IMR-90 (cell line): ENCODE measurements at regions not wholly inside any gene's neighbourhood (a gene's known extent, or its start where the extent isn't known, plus 50 kb on each side); places are given as distances from the start of the nearest gene placed in this dataset.

Source experiments
- ATAC-seq: fragments of 200-7000 bp; cut with Tn5 transposase; 2 replicates; pipeline ENCODE4 v1.9.1; 2020; ENCODE audit warnings: low read depth, mild to moderate bottlenecking, moderate library complexity
- BruUV-seq: library from RNA; stranded (reverse); fragments of 400-500 nt; replicated peaks from 2 replicates; lab custom pipeline; 2021; lab: Mats Ljungman, UMichigan
- CTCF ChIA-PET: fragments of 300-600 bp; formaldehyde crosslinking; extraction: SDS; loops from one replicate; lab custom pipeline; 2021; ENCODE audit warnings: antibody characterized with exemption; lab: Yijun Ruan, JAX
- POLR2A ChIA-PET: fragments of 300-600 bp; sonication (Branson Sonifier 250); formaldehyde crosslinking; loops from one replicate; lab custom pipeline; 2022; ENCODE audit warnings: antibody characterized with exemption; ENCODE audit not compliant: unreplicated experiment; lab: Charles Lee
- DNase-seq: peaks from one replicate; pipeline ENCODE4 v3.0.0; 2013
- H2AFZ ChIP-seq: replicated peaks from 2 replicates; pipeline ENCODE3; 2013; ENCODE audit warnings: low read length, mild to moderate bottlenecking; ENCODE audit not compliant: poor library complexity
- H2AK5ac ChIP-seq: 2 replicates; pipeline ENCODE4 v1.6.1; 2013; ENCODE audit warnings: low read depth, low read length, inconsistent platforms
- H2AK9ac ChIP-seq: replicated peaks from 2 replicates; pipeline ENCODE3; 2013; ENCODE audit warnings: mild to moderate bottlenecking, low read depth, low read length, moderate library complexity; ENCODE audit not compliant: poor library complexity
- H2BK120ac ChIP-seq: 2 replicates; pipeline ENCODE4 v1.6.1; 2013; ENCODE audit warnings: low read depth, low read length, inconsistent platforms
- H2BK15ac ChIP-seq: 3 replicates; pipeline ENCODE4 v1.6.1; 2013; ENCODE audit warnings: low read depth, low read length, inconsistent platforms
- H2BK20ac ChIP-seq: 2 replicates; pipeline ENCODE4 v1.6.1; 2013; ENCODE audit warnings: low read depth, mild to moderate bottlenecking, inconsistent platforms, low read length, moderate library complexity
- H2BK5ac ChIP-seq: 2 replicates; pipeline ENCODE4 v1.6.1; 2013; ENCODE audit warnings: mild to moderate bottlenecking, low read depth, low read length, inconsistent platforms; ENCODE audit not compliant: poor library complexity, severe bottlenecking
- H3K14ac ChIP-seq: replicated peaks from 2 replicates; pipeline ENCODE4 v1.6.1; 2013; ENCODE audit warnings: low read depth, low read length, inconsistent platforms
- H3K18ac ChIP-seq: 2 replicates; pipeline ENCODE4 v1.6.1; 2013; ENCODE audit warnings: low read depth, low read length, control low read depth
- H3K23ac ChIP-seq: 2 replicates; pipeline ENCODE4 v1.6.1; 2013; ENCODE audit warnings: low read depth, low read length, inconsistent platforms
- H3K27ac ChIP-seq: 2 replicates; pipeline ENCODE4 v1.5.1; 2013; ENCODE audit warnings: mild to moderate bottlenecking, control low read depth, low read length; ENCODE audit not compliant: insufficient read depth
- H3K27me3 ChIP-seq: 2 replicates; pipeline ENCODE4 v1.6.1; 2013; ENCODE audit warnings: low read length; ENCODE audit not compliant: control insufficient read depth, insufficient read depth
- H3K36me3 ChIP-seq: 2 replicates; pipeline ENCODE4 v1.6.1; 2013; ENCODE audit warnings: low read length, mixed read lengths; ENCODE audit not compliant: control insufficient read depth, insufficient read depth
- H3K4ac ChIP-seq: 2 replicates; pipeline ENCODE4 v1.6.1; 2013; ENCODE audit warnings: low read depth, low read length, inconsistent platforms
- H3K4me1 ChIP-seq: 2 replicates; pipeline ENCODE4 v1.6.1; 2013; ENCODE audit warnings: low read length, mixed read lengths; ENCODE audit not compliant: control insufficient read depth, insufficient read depth
- H3K4me2 ChIP-seq: 2 replicates; pipeline ENCODE4 v1.6.1; 2013; ENCODE audit warnings: low read depth, mild to moderate bottlenecking, control low read depth, low read length, moderate library complexity
- H3K4me3 ChIP-seq: 2 replicates; pipeline ENCODE4 v1.5.1; 2013; ENCODE audit warnings: low read depth, mild to moderate bottlenecking, control low read depth, low read length, moderate library complexity; ENCODE audit not compliant: insufficient read depth
- H3K56ac ChIP-seq: 2 replicates; pipeline ENCODE4 v1.6.1; 2013; ENCODE audit warnings: low read length, inconsistent platforms; ENCODE audit not compliant: insufficient read depth; ENCODE audit errors: extremely low read depth
- H3K79me1 ChIP-seq, 2 experiments: 2 replicates each; pipeline ENCODE4 v1.6.1; 2013; ENCODE audit warnings: low read length in 2 of 2, inconsistent platforms in 1 of 2, low read depth in 1 of 2
- H3K9ac ChIP-seq: 2 replicates; pipeline ENCODE4 v1.6.1; 2013; ENCODE audit warnings: low read depth, low read length, control low read depth
- H3K9me1 ChIP-seq: 2 replicates; pipeline ENCODE4 v1.6.1; 2013; ENCODE audit warnings: low read length, inconsistent platforms; ENCODE audit not compliant: insufficient read depth
- H3K9me3 ChIP-seq: 2 replicates; pipeline ENCODE4 v1.6.1; 2013; ENCODE audit warnings: low read length; ENCODE audit not compliant: control insufficient read depth, insufficient read depth
- H4K20me1 ChIP-seq: 2 replicates; pipeline ENCODE4 v1.6.1; 2013; ENCODE audit warnings: low read length, inconsistent platforms; ENCODE audit not compliant: insufficient read depth
- H4K5ac ChIP-seq: 2 replicates; pipeline ENCODE4 v1.6.1; 2013; ENCODE audit warnings: mild to moderate bottlenecking, low read depth, low read length, control low read depth
- H4K8ac ChIP-seq, 2 experiments: 2 replicates each; pipeline ENCODE4 v1.6.1; 2013; ENCODE audit warnings: low read depth in 2 of 2, low read length in 2 of 2, control low read depth in 1 of 2, inconsistent platforms in 1 of 2
- H4K91ac ChIP-seq: 2 replicates; pipeline ENCODE4 v1.6.1; 2013; ENCODE audit warnings: low read depth, low read length, inconsistent platforms; ENCODE audit not compliant: insufficient read depth
- BHLHE40 ChIP-seq: fragments of 150-350 bp; IDR thresholded peaks from 2 replicates; pipeline ENCODE4 v1.6.1; 2016; ENCODE audit warnings: mild to moderate bottlenecking, low read depth, low read length
- CEBPB ChIP-seq: IDR thresholded peaks from 2 replicates; pipeline ENCODE4 v1.6.1; 2012; ENCODE audit warnings: low read depth, low read length, improper control_type of control experiment
- CHD1 ChIP-seq: IDR thresholded peaks from 2 replicates; pipeline ENCODE4 v1.6.1; 2012; ENCODE audit warnings: low read depth, low read length, improper control_type of control experiment
- ELK1 ChIP-seq: fragments of 150-350 bp; IDR thresholded peaks from 2 replicates; pipeline ENCODE4 v1.6.1; 2016; ENCODE audit warnings: low read depth, mild to moderate bottlenecking, low read length, moderate library complexity, borderline replicate concordance
- FOS ChIP-seq: fragments of 150-350 bp; IDR thresholded peaks from 2 replicates; pipeline ENCODE4 v1.6.1; 2016; ENCODE audit warnings: low read depth, low read length
- MAFK ChIP-seq: IDR thresholded peaks from 2 replicates; pipeline ENCODE4 v1.6.1; 2012; ENCODE audit warnings: low read depth, low read length, improper control_type of control experiment
- MAZ ChIP-seq: IDR thresholded peaks from 2 replicates; pipeline ENCODE4 v1.6.1; 2012; ENCODE audit warnings: low read depth, mild to moderate bottlenecking, low read length, improper control_type of control experiment, moderate library complexity, borderline replicate concordance
- MXI1 ChIP-seq: IDR thresholded peaks from 2 replicates; pipeline ENCODE4 v1.6.1; 2012; ENCODE audit warnings: low read depth, mild to moderate bottlenecking, low read length, moderate library complexity, borderline replicate concordance
- NFE2L2 ChIP-seq: fragments of 150-350 bp; IDR thresholded peaks from 2 replicates; pipeline ENCODE4 v1.6.1; 2016; ENCODE audit warnings: low read depth, mild to moderate bottlenecking, low read length
- POLR2A ChIP-seq: IDR thresholded peaks from 2 replicates; pipeline ENCODE4 v1.6.1; 2012; ENCODE audit warnings: mild to moderate bottlenecking, low read depth, low read length
- RAD21 ChIP-seq: IDR thresholded peaks from 2 replicates; pipeline ENCODE4 v1.6.1; 2012; ENCODE audit warnings: low read length, improper control_type of control experiment
- RCOR1 ChIP-seq: IDR thresholded peaks from 2 replicates; pipeline ENCODE4 v1.6.1; 2012; ENCODE audit warnings: mild to moderate bottlenecking, low read length, improper control_type of control experiment; ENCODE audit not compliant: insufficient replicate concordance
- RFX5 ChIP-seq: IDR thresholded peaks from 2 replicates; pipeline ENCODE4 v1.8.0; 2012; ENCODE audit warnings: low read depth, mild to moderate bottlenecking, low read length, moderate library complexity
- SMC3 ChIP-seq: fragments of 150-350 bp; IDR thresholded peaks from 2 replicates; pipeline ENCODE4 v1.6.1; 2016; ENCODE audit warnings: low read depth, mild to moderate bottlenecking, antibody characterized with exemption, low read length, moderate library complexity
- USF2 ChIP-seq: fragments of 150-350 bp; IDR thresholded peaks from 2 replicates; pipeline ENCODE4 v1.6.1; 2017; ENCODE audit warnings: mild to moderate bottlenecking, antibody characterized with exemption, low read length, low read depth
- WGBS, 2 experiments: methylation state at CpG; one replicate each; pipeline versions ENCODE4 v1.1.5 to v1.1.7; 2013; ENCODE audit warnings: missing lambda C conversion rate in 2 of 2; ENCODE audit not compliant: insufficient read length in 1 of 2; ENCODE audit errors: extremely low coverage in 2 of 2; 5-methylcytosine and 5-hydroxymethylcytosine counted together
- dilution Hi-C: fragments of 300-500 bp; cut with HindIII; formaldehyde crosslinking; loops from one replicate; pipeline ENCODE4 v1.14.3; 2018; ENCODE audit warnings: low sequenced_read_pairs; ENCODE audit not compliant: unreplicated experiment
- in situ Hi-C: fragments of 300-500 bp; cut with MboI; formaldehyde crosslinking; loops from 3 replicates; pipeline ENCODE4 v1.14.3; 2019; ENCODE audit warnings: low sequenced_read_pairs, inconsistent platforms, mixed read lengths
- intact Hi-C: fragments of 100-400 bp; cut with micrococcal nuclease; formaldehyde crosslinking; loops from 2 replicates; pipeline ENCODE4 v1.10.0; 2022
- TF ChIP-seq, protein P1 (sequence below): conservative IDR thresholded peaks from 2 replicates; pipeline ENCODE4 v1.5.1; 2012; ENCODE audit warnings: mild to moderate bottlenecking, low read depth, low read length, improper control_type of control experiment

GRCh38 chr10:56258378-56258777, 102.7 kb downstream of the ZWINT start:
- Histone ChIP-seq H4K8ac (no peak overlapping the region), H3K4me1 (no peaks in the 10 kb centered on the region), H2BK15ac (no peak overlapping the region), H2AFZ (no peak overlapping the region), H3K56ac (no peak overlapping the region), H3K36me3 (no peaks in the 10 kb centered on the region), H2BK5ac (no peak overlapping the region), H4K5ac (no peak overlapping the region), H2BK20ac (no peak overlapping the region), H3K4me2 (no peak overlapping the region), H4K91ac (no peak overlapping the region), H3K14ac (no peak overlapping the region), H2AK9ac (no peak overlapping the region), H3K4ac (no peak overlapping the region), H2AK5ac (no peak overlapping the region), H3K9me3 (peaks cover 3% of the 10 kb centered on the region; the same call in 1 of the 2 replicates), H3K23ac (no peak overlapping the region), H3K79me1 (no peaks in the 10 kb centered on the region), H2BK120ac (no peak overlapping the region), H3K27me3 (no peaks in the 10 kb centered on the region), H3K9me1 (no peaks in the 10 kb centered on the region), H3K9ac (no peak overlapping the region), H4K20me1 (no peaks in the 10 kb centered on the region), H3K4me3 (no peak overlapping the region), H3K18ac (no peak overlapping the region), H3K27ac (no peak overlapping the region)
- dilution Hi-C loops: no loop called here
- TF ChIP-seq RCOR1: no peak
- TF ChIP-seq FOS: no peak
- no peak for TF ChIP-seq SMC3
- TF ChIP-seq, protein P1, sequence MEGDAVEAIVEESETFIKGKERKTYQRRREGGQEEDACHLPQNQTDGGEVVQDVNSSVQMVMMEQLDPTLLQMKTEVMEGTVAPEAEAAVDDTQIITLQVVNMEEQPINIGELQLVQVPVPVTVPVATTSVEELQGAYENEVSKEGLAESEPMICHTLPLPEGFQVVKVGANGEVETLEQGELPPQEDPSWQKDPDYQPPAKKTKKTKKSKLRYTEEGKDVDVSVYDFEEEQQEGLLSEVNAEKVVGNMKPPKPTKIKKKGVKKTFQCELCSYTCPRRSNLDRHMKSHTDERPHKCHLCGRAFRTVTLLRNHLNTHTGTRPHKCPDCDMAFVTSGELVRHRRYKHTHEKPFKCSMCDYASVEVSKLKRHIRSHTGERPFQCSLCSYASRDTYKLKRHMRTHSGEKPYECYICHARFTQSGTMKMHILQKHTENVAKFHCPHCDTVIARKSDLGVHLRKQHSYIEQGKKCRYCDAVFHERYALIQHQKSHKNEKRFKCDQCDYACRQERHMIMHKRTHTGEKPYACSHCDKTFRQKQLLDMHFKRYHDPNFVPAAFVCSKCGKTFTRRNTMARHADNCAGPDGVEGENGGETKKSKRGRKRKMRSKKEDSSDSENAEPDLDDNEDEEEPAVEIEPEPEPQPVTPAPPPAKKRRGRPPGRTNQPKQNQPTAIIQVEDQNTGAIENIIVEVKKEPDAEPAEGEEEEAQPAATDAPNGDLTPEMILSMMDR: no peak
- no peak for TF ChIP-seq USF2
- TF ChIP-seq NFE2L2: no peak
- no peak for TF ChIP-seq BHLHE40
- no peak for TF ChIP-seq RAD21
- no peak for TF ChIP-seq RFX5
- no peak for TF ChIP-seq POLR2A
- no peak for TF ChIP-seq MXI1
- TF ChIP-seq MAZ: no peak
- no peak for TF ChIP-seq CHD1
- no peak for TF ChIP-seq CEBPB
- TF ChIP-seq ELK1: no peak
- TF ChIP-seq MAFK: no peak
- ATAC-seq (no peak), DNase-seq (no peak)
- no CpG with 5 or more reads among the region's 2 CpGs for WGBS, 2 experiments
- ChIA-PET POLR2A (no interaction called here), CTCF (no interaction called here)
- intact Hi-C loops: no loop called here
- BruUV-seq: no TSS peak
- in situ Hi-C loops: no loop called here
